Erythroblast (primary cell): ENCODE measurements at regions not wholly inside any gene's neighbourhood (a gene's known extent, or its start where the extent isn't known, plus 50 kb on each side); places are given as distances from the start of the nearest gene placed in this dataset.

Experiments
- GATA1 ChIP-seq: IDR thresholded peaks from 2 replicates; pipeline ENCODE4 v1.6.1; 2011; ENCODE audit warnings: low read depth, mild to moderate bottlenecking, control low read depth, low read length, moderate library complexity
- POLR2A ChIP-seq: IDR thresholded peaks from 2 replicates; pipeline ENCODE4 v1.6.1; 2011; ENCODE audit warnings: mild to moderate bottlenecking, low read length

DNA sequence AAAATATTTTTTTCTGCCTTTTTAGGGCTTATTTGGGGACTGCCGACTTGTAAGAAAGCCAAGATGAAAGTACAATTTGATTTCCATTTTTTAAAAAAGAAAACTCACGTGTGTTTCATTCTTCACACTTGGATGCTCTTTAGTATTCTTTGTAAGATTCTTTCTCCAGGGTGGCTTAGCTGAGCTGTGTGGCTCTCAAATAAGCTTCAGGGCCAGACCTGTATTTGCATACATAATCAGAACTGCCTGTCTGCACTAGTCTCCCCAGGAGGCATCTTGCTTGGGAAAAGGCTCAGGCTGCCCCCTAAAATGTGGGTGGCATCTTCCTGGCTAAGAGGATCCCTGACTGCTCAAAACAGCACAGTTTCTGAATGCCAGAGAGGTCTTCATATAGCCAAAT is 498.4 kb downstream of the MID1IP1 start:
- TF ChIP-seq POLR2A (no peak), GATA1 (no peak)
